ENCODE measurements at regions not wholly inside any gene's neighbourhood (a gene's known extent, or its start where the extent isn't known, plus 50 kb on each side); places are given as distances from the start of the nearest gene placed in this dataset.

DNA sequence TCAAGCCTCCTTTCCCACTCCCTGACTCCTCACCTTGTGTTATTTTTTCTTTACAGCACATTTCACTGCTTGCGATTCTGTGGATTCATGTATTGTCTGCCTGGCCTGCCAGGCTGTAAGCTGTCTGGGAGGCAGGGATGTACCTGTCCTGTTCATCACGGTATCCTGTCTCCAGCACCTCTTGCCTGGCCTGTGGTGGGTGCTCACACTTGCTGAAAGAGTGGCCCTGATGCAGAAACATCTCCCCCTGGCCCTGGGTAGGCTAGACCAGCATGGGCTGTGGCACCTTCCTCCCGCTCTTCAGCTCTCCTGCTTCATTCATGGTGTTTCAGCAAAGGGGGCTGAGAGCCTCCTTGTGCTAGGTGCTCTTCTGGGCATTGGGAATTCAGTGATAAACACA is 60.1 kb upstream of the KCNG1 start:
- TF ChIP-seq, protein P1, sequence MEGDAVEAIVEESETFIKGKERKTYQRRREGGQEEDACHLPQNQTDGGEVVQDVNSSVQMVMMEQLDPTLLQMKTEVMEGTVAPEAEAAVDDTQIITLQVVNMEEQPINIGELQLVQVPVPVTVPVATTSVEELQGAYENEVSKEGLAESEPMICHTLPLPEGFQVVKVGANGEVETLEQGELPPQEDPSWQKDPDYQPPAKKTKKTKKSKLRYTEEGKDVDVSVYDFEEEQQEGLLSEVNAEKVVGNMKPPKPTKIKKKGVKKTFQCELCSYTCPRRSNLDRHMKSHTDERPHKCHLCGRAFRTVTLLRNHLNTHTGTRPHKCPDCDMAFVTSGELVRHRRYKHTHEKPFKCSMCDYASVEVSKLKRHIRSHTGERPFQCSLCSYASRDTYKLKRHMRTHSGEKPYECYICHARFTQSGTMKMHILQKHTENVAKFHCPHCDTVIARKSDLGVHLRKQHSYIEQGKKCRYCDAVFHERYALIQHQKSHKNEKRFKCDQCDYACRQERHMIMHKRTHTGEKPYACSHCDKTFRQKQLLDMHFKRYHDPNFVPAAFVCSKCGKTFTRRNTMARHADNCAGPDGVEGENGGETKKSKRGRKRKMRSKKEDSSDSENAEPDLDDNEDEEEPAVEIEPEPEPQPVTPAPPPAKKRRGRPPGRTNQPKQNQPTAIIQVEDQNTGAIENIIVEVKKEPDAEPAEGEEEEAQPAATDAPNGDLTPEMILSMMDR (IDR thresholded peaks at IDR 0.05; ENCODE audit: low read depth, low read length, missing control alignments): no peak
- no peak overlapping the region for H3K4me3 ChIP-seq (replicated peaks; ENCODE audit: low read depth, low read length)
- DNase-seq (ENCODE audit: extremely low read depth, low read depth): no peak

DNA sequence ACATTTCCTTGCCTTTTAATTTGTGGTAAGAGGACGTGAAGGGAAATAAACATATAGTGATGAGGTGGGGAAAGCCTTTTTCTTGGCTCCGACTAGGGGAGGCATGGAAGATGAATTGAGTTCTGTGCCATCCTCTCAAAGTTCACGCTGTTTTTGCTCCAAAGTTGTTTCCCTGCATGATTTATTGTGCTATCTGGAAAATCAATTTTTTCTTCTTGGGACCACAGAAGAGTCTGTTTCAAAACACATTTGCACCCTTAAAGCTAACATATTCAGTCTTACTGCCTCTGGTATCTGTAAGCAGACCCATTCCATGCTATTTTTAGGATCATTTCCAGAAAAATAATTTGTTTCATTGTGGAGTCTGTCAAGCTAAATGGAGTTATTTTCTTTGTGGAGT is 57.6 kb upstream of the KCNG1 start:
- DNase-seq (ENCODE audit: extremely low read depth, low read depth): no peak
- no peak overlapping the region for H3K4me3 ChIP-seq (replicated peaks; ENCODE audit: low read depth, low read length)
- TF ChIP-seq, protein P1 (IDR thresholded peaks at IDR 0.05; ENCODE audit: low read depth, low read length, missing control alignments): no peak

DNA sequence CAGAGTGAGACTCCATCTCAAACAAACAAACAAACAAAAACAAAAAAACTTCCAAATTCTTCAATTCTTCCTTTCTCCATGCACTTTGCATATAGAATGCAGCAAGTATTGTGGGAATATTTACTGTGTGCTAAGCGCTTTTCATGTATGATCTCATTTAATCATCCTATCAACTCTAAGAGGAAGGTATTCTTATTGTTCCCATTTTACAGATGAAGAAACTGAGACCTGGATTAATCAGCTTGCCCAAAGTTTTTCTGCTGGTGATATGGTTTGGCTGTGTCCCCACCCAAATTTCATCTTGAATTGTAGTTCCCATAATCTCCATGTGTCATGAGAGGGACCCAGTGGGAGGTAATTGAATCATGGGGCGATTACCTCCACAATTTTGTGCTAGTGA is 56.6 kb upstream of the KCNG1 start:
- DNase-seq (ENCODE audit: extremely low read depth, low read depth): no peak
- TF ChIP-seq, protein P1 (IDR thresholded peaks at IDR 0.05; ENCODE audit: low read depth, low read length, missing control alignments): no peak
- H3K4me3 ChIP-seq (replicated peaks; ENCODE audit: low read depth, low read length): no peak overlapping the region

DNA sequence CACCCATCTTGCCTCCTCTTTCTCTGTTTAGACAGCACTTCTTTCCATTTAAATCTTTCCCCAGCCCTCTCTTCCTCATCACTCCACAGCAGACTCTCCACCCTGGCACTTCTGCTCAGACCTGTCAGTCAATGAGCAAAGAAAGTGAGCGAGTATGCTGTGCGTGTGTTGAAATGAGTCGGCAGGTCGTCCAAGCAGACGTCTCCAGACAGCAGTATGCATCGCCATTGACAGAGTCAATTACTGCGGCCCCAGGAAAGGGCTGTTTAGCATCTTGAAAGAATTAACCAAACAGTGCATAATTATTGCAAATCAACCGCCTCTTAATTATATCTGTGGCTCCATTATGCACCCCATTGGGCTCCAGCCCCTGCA is 54.8 kb upstream of the KCNG1 start:
- DNase-seq (ENCODE audit: extremely low read depth, low read depth): no peak
- TF ChIP-seq, protein P1 (IDR thresholded peaks at IDR 0.05; ENCODE audit: low read depth, low read length, missing control alignments): no peak
- no peak overlapping the region for H3K4me3 ChIP-seq (replicated peaks; ENCODE audit: low read depth, low read length)

GRCh38 chr20:51076786-51077685 is 54.1 kb upstream of the KCNG1 start:
- no peak for DNase-seq (ENCODE audit: extremely low read depth, low read depth)
- H3K4me3 ChIP-seq (replicated peaks; ENCODE audit: low read depth, low read length): no peak overlapping the region

DNA sequence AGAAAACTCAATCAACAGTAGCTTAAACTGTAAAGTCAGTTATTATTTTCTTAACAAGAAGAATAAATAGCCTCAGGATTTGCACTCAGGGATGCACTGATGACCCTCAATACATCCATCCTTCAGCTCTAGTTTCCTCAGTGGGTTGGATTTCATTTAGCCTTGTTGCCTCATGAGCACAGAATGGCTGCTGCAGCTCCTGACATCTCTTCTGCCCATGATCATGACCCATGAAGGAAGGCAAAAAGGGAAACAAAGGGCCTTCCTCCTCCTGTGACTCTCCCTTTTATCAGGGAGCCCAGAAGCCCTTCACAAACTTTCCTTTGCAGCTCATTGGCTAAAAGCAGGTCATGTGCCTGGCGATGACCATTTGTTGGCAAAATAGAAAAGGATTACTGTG is 51.2 kb upstream of the KCNG1 start:
- TF ChIP-seq, protein P1 (IDR thresholded peaks at IDR 0.05; ENCODE audit: low read depth, low read length, missing control alignments): no peak
- DNase-seq (ENCODE audit: extremely low read depth, low read depth): no peak
- no peak overlapping the region for H3K4me3 ChIP-seq (replicated peaks; ENCODE audit: low read depth, low read length)

More at GRCh38 chr20:51076786-51077685, 54.1 kb upstream of the KCNG1 start:
- TF ChIP-seq, protein P1 (IDR thresholded peaks at IDR 0.05; ENCODE audit: low read depth, low read length, missing control alignments): no peak
